Osteocyte (in vitro differentiated cells): ENCODE measurements at regions not wholly inside any gene's neighbourhood (a gene's known extent, or its start where the extent isn't known, plus 50 kb on each side); places are given as distances from the start of the nearest gene placed in this dataset.

Experiments
- DNase-seq: peaks from one replicate; pipeline ENCODE4 v3.0.0; 2021; ENCODE audit warnings: mixed read lengths; ENCODE audit not compliant: unreplicated experiment; ENCODE audit errors: extremely low spot score
- H3K27ac Mint-ChIP-seq: one replicate; pipeline ENCODE4 v1.8.0; 2021; ENCODE audit warnings: mild to moderate bottlenecking, mixed read lengths; ENCODE audit not compliant: unreplicated experiment
- H3K27me3 Mint-ChIP-seq: one replicate; pipeline ENCODE4 v1.8.0; 2021; ENCODE audit warnings: mixed read lengths; ENCODE audit not compliant: unreplicated experiment
- H3K36me3 Mint-ChIP-seq: one replicate; pipeline ENCODE4 v1.8.0; 2021; ENCODE audit warnings: mixed read lengths; ENCODE audit not compliant: unreplicated experiment
- H3K4me1 Mint-ChIP-seq: one replicate; pipeline ENCODE4 v1.8.0; 2021; ENCODE audit warnings: mixed read lengths; ENCODE audit not compliant: unreplicated experiment
- H3K4me3 Mint-ChIP-seq: one replicate; pipeline ENCODE4 v1.8.0; 2021; ENCODE audit warnings: mild to moderate bottlenecking, moderate library complexity, mixed read lengths; ENCODE audit not compliant: unreplicated experiment
- H3K9me3 Mint-ChIP-seq: one replicate; pipeline ENCODE4 v1.8.0; 2021; ENCODE audit warnings: mixed read lengths; ENCODE audit not compliant: unreplicated experiment
- CTCF ChIP-seq: fragments of 200-600 bp; sonication (generic); IDR thresholded peaks from 2 replicates; pipeline ENCODE4 v1.5.0; 2021; ENCODE audit warnings: antibody characterized with exemption, mild to moderate bottlenecking, moderate library complexity

- DNase-seq = no peak
- Mint-ChIP-seq H3K4me1 (no peaks in the 10 kb centered on the region), H3K4me3 (no peak overlapping the region), H3K9me3 (peaks cover 18% of the 10 kb centered on the region), H3K27me3 (no peaks in the 10 kb centered on the region), H3K36me3 (no peaks in the 10 kb centered on the region), H3K27ac (no peak overlapping the region)
- no peak for TF ChIP-seq CTCF
These were observed 383.4 kb upstream of the FGF13 start for GRCh38 chrX:139094671-139095592.

- Mint-ChIP-seq H3K27me3 (no peaks in the 10 kb centered on the region), H3K27ac (no peak overlapping the region), H3K4me3 (no peak overlapping the region), H3K4me1 (no peaks in the 10 kb centered on the region), H3K36me3 (no peaks in the 10 kb centered on the region), H3K9me3 (peaks cover 12% of the 10 kb centered on the region)
- no peak for TF ChIP-seq CTCF
- no peak for DNase-seq
These were observed 381.7 kb upstream of the FGF13 start for GRCh38 chrX:139093201-139093600.

DNA sequence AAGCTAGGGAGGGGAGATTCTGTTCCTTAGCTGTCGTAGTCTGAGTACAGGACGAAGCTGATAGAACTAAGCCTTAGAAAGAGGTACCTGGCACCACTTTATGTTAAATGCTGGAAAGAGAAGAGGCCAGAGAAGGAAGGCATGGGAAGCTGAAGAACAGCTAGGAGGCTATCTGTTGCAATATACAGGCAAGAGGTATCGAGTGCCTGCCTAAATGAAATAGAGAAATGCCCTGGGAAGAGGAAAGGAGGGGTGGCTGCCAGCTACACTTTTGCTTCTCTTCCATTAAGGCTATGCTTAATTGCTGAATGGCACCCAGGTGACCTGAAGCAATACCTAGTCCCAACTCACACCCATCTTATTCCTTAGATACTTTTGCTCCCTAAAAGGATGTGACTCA lies 380.4 kb upstream of the FGF13 start:
- Mint-ChIP-seq H3K27ac (no peak overlapping the region), H3K4me1 (no peaks in the 10 kb centered on the region), H3K27me3 (no peaks in the 10 kb centered on the region), H3K36me3 (no peaks in the 10 kb centered on the region), H3K9me3 (peaks cover 20% of the 10 kb centered on the region), H3K4me3 (no peak overlapping the region)
- DNase-seq = no peak
- no peak for TF ChIP-seq CTCF

DNA sequence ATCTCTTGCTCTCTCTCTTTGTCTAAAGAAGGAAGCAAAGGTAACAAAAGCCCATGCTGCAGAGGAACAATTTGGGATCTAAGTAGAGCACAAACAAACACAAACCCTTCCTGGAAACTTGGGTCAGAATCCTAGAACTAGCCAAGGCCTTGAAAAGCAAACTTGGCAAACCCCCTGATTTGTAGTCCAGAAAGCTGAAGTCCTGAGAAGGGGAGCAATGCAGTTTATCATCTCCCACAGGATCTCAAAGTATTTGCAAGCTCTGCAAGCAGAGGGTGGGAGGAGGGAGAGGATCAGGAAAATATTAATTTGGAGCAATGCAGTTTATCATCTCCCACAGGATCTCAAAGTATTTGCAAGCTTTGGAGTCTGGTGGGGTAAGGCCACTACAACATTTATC lies 379.5 kb upstream of the FGF13 start:
- H3K9me3 Mint-ChIP-seq = peaks cover 16% of the 10 kb centered on the region

More for the DNA sequence above, 379.5 kb upstream of the FGF13 start:
- DNase-seq = no peak
- Mint-ChIP-seq H3K27ac (no peak overlapping the region), H3K4me3 (no peak overlapping the region), H3K4me1 (no peaks in the 10 kb centered on the region), H3K36me3 (no peaks in the 10 kb centered on the region), H3K27me3 (no peaks in the 10 kb centered on the region)
- TF ChIP-seq CTCF = no peak
